SHP77 (cell line): ENCODE measurements at regions not wholly inside any gene's neighbourhood (a gene's known extent, or its start where the extent isn't known, plus 50 kb on each side); places are given as distances from the start of the nearest gene placed in this dataset.

Experiments
- DNase-seq, 2 experiments: peaks; one replicate each; lab custom pipeline; 2025; lab: John Stamatoyannopoulos, UW

DNA sequence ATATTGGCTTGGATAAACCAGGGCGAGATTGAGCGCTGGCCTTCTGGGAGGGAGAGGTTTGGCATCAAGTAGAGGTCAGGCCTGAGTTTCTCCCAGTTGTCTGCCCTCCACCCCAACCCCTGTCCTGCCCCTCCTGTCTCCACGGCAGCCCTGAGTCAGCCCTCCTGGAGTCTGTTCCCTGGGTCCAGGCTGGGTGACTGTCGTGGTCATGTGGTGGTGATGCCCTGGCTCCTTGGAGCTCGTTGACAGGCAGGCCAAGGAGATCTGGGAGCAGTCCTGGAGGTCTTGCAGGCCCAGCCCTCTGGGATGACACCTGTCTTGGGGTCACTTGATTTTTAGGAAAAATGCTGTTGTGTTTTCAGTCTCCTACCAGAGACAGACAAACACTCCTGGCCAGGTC is 53.6 kb upstream of the PODXL start:
- DNase-seq = no peak

DNA sequence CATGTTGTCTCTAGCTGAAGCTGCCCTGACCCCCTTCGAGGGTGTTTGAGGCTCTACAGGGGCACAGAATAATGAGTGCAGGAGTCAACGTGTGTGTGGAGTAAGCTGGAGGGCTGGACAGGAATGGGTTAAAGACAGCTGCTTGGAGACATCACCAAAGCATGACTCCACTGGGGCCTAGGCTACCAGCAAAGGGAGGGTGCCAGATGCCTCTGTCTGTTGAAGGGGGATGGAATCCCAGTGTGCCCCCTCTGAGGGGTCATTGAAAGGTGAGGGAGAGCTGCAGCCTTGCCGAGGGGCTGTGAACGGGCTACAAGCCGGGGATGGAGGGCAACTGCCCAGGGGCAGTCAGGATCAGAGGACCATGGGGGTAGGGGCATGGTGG is 51.7 kb upstream of the PODXL start:
- DNase-seq = no peak

DNA sequence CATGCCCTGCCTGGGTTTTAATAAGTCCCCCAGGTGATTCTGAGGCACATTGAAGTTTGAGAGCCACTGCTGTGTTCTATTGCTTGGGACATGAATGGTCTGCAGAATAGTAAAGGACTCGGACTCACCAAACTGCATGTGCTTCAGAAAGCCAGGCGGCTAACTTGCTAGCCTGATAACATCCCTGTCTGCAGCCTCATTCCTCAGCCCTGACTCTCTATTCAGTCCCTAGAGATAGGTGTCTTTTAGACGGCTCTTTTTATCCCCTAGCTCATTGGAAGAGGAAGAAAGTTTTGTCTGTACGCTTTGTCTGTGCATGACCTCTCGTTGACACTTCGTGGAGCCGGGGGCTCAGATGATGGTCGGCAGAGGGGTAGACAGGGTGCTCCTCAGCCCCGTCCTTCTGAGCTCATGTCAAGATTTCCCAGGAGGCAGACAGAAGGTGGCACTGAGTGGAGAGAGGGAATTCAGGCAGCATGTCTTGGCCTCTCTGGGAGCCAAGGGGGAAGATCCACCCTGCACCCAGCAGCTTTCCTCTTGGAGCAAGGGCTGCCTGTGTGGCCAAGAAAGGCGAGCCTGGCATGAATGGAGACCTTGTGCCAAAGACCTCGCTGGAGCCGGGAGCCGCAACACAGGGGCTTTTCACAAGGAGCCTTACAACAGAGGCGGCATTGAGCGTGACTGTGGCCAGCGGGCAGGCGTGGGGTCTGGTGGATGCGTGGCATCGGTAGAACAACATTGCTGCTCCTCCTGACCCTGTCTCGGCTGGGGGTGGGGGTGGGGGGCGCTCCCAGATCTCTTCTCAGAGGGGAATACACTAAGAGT is 51.1 kb upstream of the PODXL start:
- no peak for DNase-seq

GRCh38 chr7:131606346-131607290 is 50.2 kb upstream of the PODXL start:
- DNase-seq = no peak
